ENCODE measurements at regions not wholly inside any gene's neighbourhood (a gene's known extent, or its start where the extent isn't known, plus 50 kb on each side); places are given as distances from the start of the nearest gene placed in this dataset.
"Not testable (repeated sequence)": the region's sequence is repeated elsewhere in the genome, so short reads cannot be mapped to it uniquely, and the experiment has no call there.

- DNase-seq (no peak), ATAC-seq (no peak)
- intact Hi-C loops (cut with DNase I), result no loop called here
- Histone ChIP-seq H3K36me3 (no peaks in the 10 kb centered on the region), H3K9me3 (no peaks in the 10 kb centered on the region), H3K4me1 (no peaks in the 10 kb centered on the region), H3K4me3 (no peak overlapping the region), H3K27ac (no peak overlapping the region), H3K27me3 (ENCODE audit: low read depth) (peaks cover 66% of the 10 kb centered on the region)
- TF ChIP-seq CTCF (IDR thresholded peaks at IDR 0.05), result no peak
Measured at GRCh38 chr1:181317261-181317930, 165.9 kb upstream of the CACNA1E start.

- no peaks in the 10 kb centered on the region for H3K9me3 ChIP-seq
- no peaks in the 10 kb centered on the region for H3K36me3 ChIP-seq
- peak in 1 of 2 donors; percentile 9 for ATAC-seq
- intact Hi-C loops (cut with DNase I), result no loop called here
- peaks cover 65% of the 10 kb centered on the region for H3K27me3 ChIP-seq (ENCODE audit: low read depth)
- no peak overlapping the region for H3K27ac ChIP-seq
- no peaks in the 10 kb centered on the region for H3K4me1 ChIP-seq
- DNase-seq, result no peak
- TF ChIP-seq CTCF (IDR thresholded peaks at IDR 0.05), result no peak
- no peak overlapping the region for H3K4me3 ChIP-seq
Measured at GRCh38 chr1:181318022-181318857, 165.1 kb upstream of the CACNA1E start.

DNA sequence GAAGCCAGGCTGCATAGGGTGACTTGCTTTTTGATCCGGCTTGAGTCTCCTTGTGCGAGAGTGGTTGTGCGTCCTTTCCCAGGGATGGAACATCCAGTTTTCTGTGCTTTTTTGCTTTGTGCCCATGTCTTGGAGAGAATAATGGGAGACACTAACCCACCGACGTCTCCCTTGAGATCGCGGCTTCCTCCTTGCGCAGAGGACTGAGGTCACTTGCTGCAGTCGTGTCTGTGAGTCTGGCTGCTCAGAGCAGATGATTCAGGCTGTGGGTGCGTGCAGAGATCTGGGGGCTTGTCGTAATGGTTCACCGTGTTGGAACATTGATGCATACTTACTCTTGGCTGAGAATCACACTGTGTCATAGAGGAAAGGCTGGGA lies 164.5 kb upstream of the CACNA1E start:
- H3K27me3 ChIP-seq (ENCODE audit: low read depth), result peaks cover 59% of the 10 kb centered on the region
- no peaks in the 10 kb centered on the region for H3K36me3 ChIP-seq
- H3K4me1 ChIP-seq, result no peaks in the 10 kb centered on the region
- no peak for TF ChIP-seq CTCF (IDR thresholded peaks at IDR 0.05)
- intact Hi-C loops (cut with DNase I), result no loop called here
- no peak for ATAC-seq
- H3K9me3 ChIP-seq, result no peaks in the 10 kb centered on the region
- DNase-seq, result no peak
- H3K4me3 ChIP-seq, result no peak overlapping the region
- no peak overlapping the region for H3K27ac ChIP-seq

DNA sequence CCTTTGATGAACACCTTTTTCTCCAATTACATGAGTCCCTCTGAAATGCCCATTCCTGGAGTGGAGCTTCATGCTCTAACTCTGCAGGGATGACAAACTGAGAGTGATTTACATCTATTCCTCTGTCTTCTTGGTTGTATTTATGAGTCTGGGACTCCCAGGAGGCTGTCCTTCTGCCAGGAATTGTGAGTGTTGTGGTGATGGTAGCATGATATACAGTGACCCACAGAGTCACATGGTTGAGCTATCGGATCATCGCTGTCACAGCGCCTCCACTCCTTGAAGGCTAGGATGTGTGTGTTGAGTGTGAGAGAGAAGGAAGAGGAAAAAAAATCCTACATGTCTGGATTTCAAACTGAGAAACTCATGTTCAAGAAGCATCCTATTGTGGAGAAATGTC lies 163.4 kb upstream of the CACNA1E start:
- no peak for DNase-seq
- intact Hi-C loops (cut with DNase I), result no loop called here
- Histone ChIP-seq H3K4me1 (no peaks in the 10 kb centered on the region), H3K4me3 (no peak overlapping the region), H3K36me3 (no peaks in the 10 kb centered on the region), H3K9me3 (no peaks in the 10 kb centered on the region), H3K27me3 (ENCODE audit: low read depth) (peaks cover 54% of the 10 kb centered on the region), H3K27ac (no peak overlapping the region)
- no peak for TF ChIP-seq CTCF (IDR thresholded peaks at IDR 0.05)
- ATAC-seq, result no peak

DNA sequence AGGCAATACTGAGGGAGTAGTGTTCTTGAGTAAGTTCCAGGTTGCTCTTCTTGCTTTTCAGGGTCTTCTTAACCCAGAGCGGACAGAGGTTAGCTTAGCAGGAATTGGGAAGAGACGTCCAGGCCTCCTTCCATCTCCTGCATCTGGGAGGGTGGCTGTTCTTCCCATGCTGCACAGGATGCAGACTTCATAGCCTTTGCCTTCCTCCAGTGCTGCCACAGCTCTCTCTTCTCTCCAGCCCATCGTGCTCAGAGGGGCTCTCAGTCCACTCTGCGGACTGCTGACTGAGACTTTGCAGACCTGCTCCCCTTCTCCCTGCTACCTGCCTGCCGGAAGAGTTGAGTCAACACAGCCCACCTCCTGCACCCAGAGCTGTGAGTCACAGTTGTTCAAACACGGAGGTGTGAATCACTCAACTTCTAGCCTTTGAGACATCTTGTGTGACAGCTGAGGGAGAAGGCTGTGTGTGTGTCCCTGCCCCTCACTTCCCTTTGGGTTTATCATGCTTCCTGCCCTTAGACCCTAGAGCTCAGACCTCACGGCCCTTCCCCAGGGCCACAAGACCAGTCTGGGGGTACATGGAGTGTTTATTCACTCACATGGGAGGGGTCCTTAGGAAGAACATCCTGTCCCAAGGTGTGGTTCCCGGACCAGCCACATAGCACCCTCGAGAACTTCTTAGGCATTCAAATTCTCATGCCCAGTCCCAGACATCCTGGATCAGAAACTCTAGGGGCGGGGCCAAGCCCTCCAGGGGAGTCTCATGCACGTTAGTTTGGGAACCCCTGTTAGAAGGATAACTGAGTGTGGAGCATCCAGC lies 158.3 kb upstream of the CACNA1E start:
- H3K4me1 ChIP-seq, result no peaks in the 10 kb centered on the region
- no peak for DNase-seq
- H3K27me3 ChIP-seq (ENCODE audit: low read depth), result peaks cover 12% of the 10 kb centered on the region
- intact Hi-C loops (cut with DNase I), result no loop called here
- no peak for TF ChIP-seq CTCF (IDR thresholded peaks at IDR 0.05)
- H3K36me3 ChIP-seq, result no peaks in the 10 kb centered on the region
- H3K9me3 ChIP-seq, result no peaks in the 10 kb centered on the region
- no peak overlapping the region for H3K4me3 ChIP-seq
- peak; percentile 7 to 19 for ATAC-seq
- no peak overlapping the region for H3K27ac ChIP-seq

DNA sequence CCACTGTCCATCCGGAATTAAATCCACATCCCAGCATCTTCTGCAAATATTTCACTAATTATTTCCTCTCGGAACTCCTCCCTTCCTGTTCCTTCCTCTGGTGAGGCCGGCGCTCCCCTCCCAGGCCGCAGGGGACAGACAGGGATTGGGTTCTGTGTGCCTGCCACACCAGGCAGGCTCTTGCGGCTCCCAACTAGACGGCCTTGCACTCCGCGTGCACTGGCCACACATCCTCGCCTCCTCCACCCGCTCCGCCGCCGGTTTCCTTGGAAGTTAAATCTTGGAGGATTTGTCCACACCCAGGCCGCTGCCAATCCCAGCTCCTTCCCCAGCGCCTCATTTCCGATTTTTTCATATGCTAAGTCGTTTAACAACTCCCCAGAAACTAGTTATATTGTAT lies 157.6 kb upstream of the CACNA1E start:
- H3K36me3 ChIP-seq; H3K4me3 ChIP-seq; H3K27me3 ChIP-seq (ENCODE audit: low read depth); ATAC-seq; DNase-seq; H3K27ac ChIP-seq; intact Hi-C loops (cut with DNase I); H3K9me3 ChIP-seq; H3K4me1 ChIP-seq: not testable (repeated sequence)
